ENCODE measurements at regions not wholly inside any gene's neighbourhood (a gene's known extent, or its start where the extent isn't known, plus 50 kb on each side); places are given as distances from the start of the nearest gene placed in this dataset.

GRCh38 chr10:123326674-123327073, 172.5 kb downstream of the BUB3 start:
- Histone ChIP-seq H3K4me3 (no peak overlapping the region), H3K9me3 (no peaks in the 10 kb centered on the region), H3K4me1 (no peaks in the 10 kb centered on the region), H3K27ac (no peak overlapping the region), H3K36me3 (no peaks in the 10 kb centered on the region), H3K27me3 (no peaks in the 10 kb centered on the region)
- DNase-seq (ENCODE audit: extremely low spot score in 2 of 2): no peak
- intact Hi-C loops (cut with DNase I): no loop called here
- TF ChIP-seq POLR2AphosphoS5 (IDR thresholded peaks at IDR 0.05; ENCODE audit: insufficient read depth in 1 of 2, low read depth in 1 of 2) (no peak), CTCF (IDR thresholded peaks at IDR 0.05) (no peak), POLR2A (IDR thresholded peaks at IDR 0.05) (no peak)

GRCh38 chr10:123327450-123327849, 173.2 kb downstream of the BUB3 start:
- Histone ChIP-seq H3K4me1 (no peaks in the 10 kb centered on the region), H3K36me3 (no peaks in the 10 kb centered on the region), H3K9me3 (no peaks in the 10 kb centered on the region), H3K27ac (no peak overlapping the region), H3K4me3 (no peak overlapping the region), H3K27me3 (no peaks in the 10 kb centered on the region)
- DNase-seq (ENCODE audit: extremely low spot score in 2 of 2): peak in 1 of 2 donors; percentile 7
- TF ChIP-seq POLR2A (IDR thresholded peaks at IDR 0.05) (no peak), POLR2AphosphoS5 (IDR thresholded peaks at IDR 0.05; ENCODE audit: insufficient read depth in 1 of 2, low read depth in 1 of 2) (no peak), CTCF (IDR thresholded peaks at IDR 0.05) (no peak)
- intact Hi-C loops (cut with DNase I): no loop called here

GRCh38 chr10:123327896-123328295, 173.7 kb downstream of the BUB3 start:
- Histone ChIP-seq H3K27ac (no peak overlapping the region), H3K27me3 (no peaks in the 10 kb centered on the region), H3K4me3 (no peak overlapping the region), H3K4me1 (no peaks in the 10 kb centered on the region), H3K9me3 (no peaks in the 10 kb centered on the region), H3K36me3 (no peaks in the 10 kb centered on the region)
- DNase-seq (ENCODE audit: extremely low spot score in 2 of 2): no peak
- intact Hi-C loops (cut with DNase I): no loop called here
- TF ChIP-seq CTCF (IDR thresholded peaks at IDR 0.05) (no peak), POLR2A (IDR thresholded peaks at IDR 0.05) (no peak), POLR2AphosphoS5 (IDR thresholded peaks at IDR 0.05; ENCODE audit: insufficient read depth in 1 of 2, low read depth in 1 of 2) (no peak)

GRCh38 chr10:123331438-123331837, 177.2 kb downstream of the BUB3 start:
- DNase-seq (ENCODE audit: extremely low spot score in 2 of 2): peak in 1 of 2 donors; percentile 4
- intact Hi-C loops (cut with DNase I): no loop called here
- Histone ChIP-seq H3K36me3 (no peaks in the 10 kb centered on the region), H3K9me3 (no peaks in the 10 kb centered on the region), H3K4me3 (no peak overlapping the region), H3K27me3 (no peaks in the 10 kb centered on the region), H3K4me1 (no peaks in the 10 kb centered on the region), H3K27ac (no peak overlapping the region)
- TF ChIP-seq POLR2AphosphoS5 (IDR thresholded peaks at IDR 0.05; ENCODE audit: insufficient read depth in 1 of 2, low read depth in 1 of 2) (no peak), POLR2A (IDR thresholded peaks at IDR 0.05) (no peak), CTCF (IDR thresholded peaks at IDR 0.05) (no peak)

GRCh38 chr10:123346581-123346980, 192.4 kb downstream of the BUB3 start:
- H3K36me3 ChIP-seq: no peaks in the 10 kb centered on the region
- no peak overlapping the region for H3K4me3 ChIP-seq
- no peak overlapping the region for H3K27ac ChIP-seq
- no peaks in the 10 kb centered on the region for H3K27me3 ChIP-seq
- H3K9me3 ChIP-seq: no peaks in the 10 kb centered on the region
- no peak for TF ChIP-seq CTCF (IDR thresholded peaks at IDR 0.05)
- TF ChIP-seq POLR2AphosphoS5 (IDR thresholded peaks at IDR 0.05; ENCODE audit: insufficient read depth in 1 of 2, low read depth in 1 of 2): no peak
- TF ChIP-seq POLR2A (IDR thresholded peaks at IDR 0.05): no peak
- H3K4me1 ChIP-seq: no peaks in the 10 kb centered on the region
- no peak for DNase-seq (ENCODE audit: extremely low spot score in 2 of 2)
- intact Hi-C loops (cut with DNase I): no loop called here

Data from vagina (tissue), 2 donors.